HEK293 (cell line): ENCODE measurements at regions not wholly inside any gene's neighbourhood (a gene's known extent, or its start where the extent isn't known, plus 50 kb on each side); places are given as distances from the start of the nearest gene placed in this dataset.
"Not testable (repeated sequence)": the region's sequence is repeated elsewhere in the genome, so short reads cannot be mapped to it uniquely, and the experiment has no call there.

Experiments used
- CTCF ChIA-PET: fragments of 350-600 bp; formaldehyde crosslinking; extraction: SDS; loops from one replicate; lab custom pipeline; 2021; ENCODE audit warnings: antibody characterized with exemption; lab: Yijun Ruan, JAX
- POLR2A ChIA-PET: fragments of 300-600 bp; formaldehyde crosslinking; extraction: SDS; loops from one replicate; lab custom pipeline; 2020; ENCODE audit warnings: antibody characterized with exemption, inconsistent platforms; lab: Yijun Ruan, JAX
- H3K27ac ChIP-seq: fragments of 200-500 bp; sonication (Bioruptor generic); 2 replicates; pipeline ENCODE4 v1.5.1; 2014; ENCODE audit warnings: low read depth, low read length, control low read depth, inconsistent platforms; ENCODE audit errors: extremely low read depth
- H3K36me3 ChIP-seq, 2 experiments: fragments of 200-500 bp in 1 of 2; sonication (Bioruptor generic) in 1 of 2; 1 replicate in 1 of 2; 2 replicates in 1 of 2; pipeline ENCODE4 v1.5.1; 2014 to 2017; ENCODE audit warnings: inconsistent platforms in 2 of 2, low read length in 2 of 2; ENCODE audit not compliant: control insufficient read depth in 2 of 2, insufficient read depth in 1 of 2
- H3K4me1 ChIP-seq: fragments of 200-500 bp; sonication (Bioruptor generic); 2 replicates; pipeline ENCODE4 v1.5.1; 2014; ENCODE audit warnings: mild to moderate bottlenecking, low read length, inconsistent platforms; ENCODE audit not compliant: control insufficient read depth, insufficient read depth
- H3K4me3 ChIP-seq: 2 replicates; pipeline ENCODE4 v1.5.1; 2011; ENCODE audit warnings: low read depth, mild to moderate bottlenecking, control low read depth, low read length, moderate library complexity
- H3K9me3 ChIP-seq: fragments of 200-500 bp; sonication (Bioruptor generic); 2 replicates; pipeline ENCODE4 v1.5.1; 2014; ENCODE audit warnings: low read depth, low read length, inconsistent platforms; ENCODE audit not compliant: control insufficient read depth, insufficient read depth
- MYNN ChIP-seq: fragments of 450-650 bp; formaldehyde crosslinking; IDR thresholded peaks from 2 replicates; pipeline ENCODE4 v1.5.1; 2016; ENCODE audit warnings: missing biosample characterization, missing genetic modification characterization, borderline replicate concordance
- MZF1 ChIP-seq: fragments of 450-650 bp; formaldehyde crosslinking; IDR thresholded peaks from 2 replicates; pipeline ENCODE4 v1.5.1; 2017; ENCODE audit warnings: missing biosample characterization, missing genetic modification characterization, borderline replicate concordance
- PRDM1 ChIP-seq: fragments of 450-650 bp; formaldehyde crosslinking; IDR thresholded peaks from 2 replicates; pipeline ENCODE4; 2016; ENCODE audit warnings: missing biosample characterization, missing genetic modification characterization
- SP2 ChIP-seq: fragments of 450-650 bp; formaldehyde crosslinking; IDR thresholded peaks from 2 replicates; pipeline ENCODE4 v1.5.1; 2016; ENCODE audit warnings: missing biosample characterization, missing genetic modification characterization
- ZFP3 ChIP-seq: fragments of 450-650 bp; formaldehyde crosslinking; IDR thresholded peaks from 2 replicates; pipeline ENCODE4 v1.5.1; 2016; ENCODE audit warnings: low read depth, missing biosample characterization, missing genetic modification characterization
- ZFP37 ChIP-seq: fragments of 450-650 bp; formaldehyde crosslinking; IDR thresholded peaks from 2 replicates; pipeline ENCODE4 v1.5.1; 2016; ENCODE audit warnings: missing biosample characterization, missing genetic modification characterization
- ZNF114 ChIP-seq: fragments of 450-650 bp; formaldehyde crosslinking; IDR thresholded peaks from 2 replicates; pipeline ENCODE4 v1.5.0; 2017; ENCODE audit warnings: missing biosample characterization, missing genetic modification characterization
- ZNF184 ChIP-seq: fragments of 450-650 bp; IDR thresholded peaks from 2 replicates; pipeline ENCODE4 v1.5.1; 2018; ENCODE audit warnings: missing biosample characterization, mild to moderate bottlenecking, missing genetic modification characterization
- ZNF211 ChIP-seq: fragments of 450-650 bp; formaldehyde crosslinking; IDR thresholded peaks from 2 replicates; pipeline ENCODE4 v1.5.1; 2016; ENCODE audit warnings: low read depth, missing biosample characterization, missing genetic modification characterization
- ZNF274 ChIP-seq, 2 experiments: fragments of 200-500 bp in 1 of 2; fragments of 450-650 bp in 1 of 2; sonication (Bioruptor generic) in 1 of 2; formaldehyde crosslinking in 1 of 2; IDR thresholded peaks; 2 replicates each; pipeline versions ENCODE4 v1.5.1 to v1.6.1; 2014 to 2016; ENCODE audit warnings: borderline replicate concordance in 1 of 2, inconsistent platforms in 1 of 2, low read length in 1 of 2, missing biosample characterization in 1 of 2, missing genetic modification characterization in 1 of 2
- ZNF548 ChIP-seq: fragments of 450-650 bp; formaldehyde crosslinking; IDR thresholded peaks from 2 replicates; pipeline ENCODE4 v1.5.1; 2016; ENCODE audit warnings: missing biosample characterization, missing genetic modification characterization
- ZNF654 ChIP-seq: fragments of 450-650 bp; formaldehyde crosslinking; IDR thresholded peaks from 2 replicates; pipeline ENCODE4 v1.5.1; 2016; ENCODE audit warnings: low read depth, missing biosample characterization, missing genetic modification characterization
- ZSCAN23 ChIP-seq: fragments of 450-650 bp; formaldehyde crosslinking; IDR thresholded peaks from 2 replicates; pipeline ENCODE4 v1.5.1; 2016; ENCODE audit warnings: missing biosample characterization, missing genetic modification characterization
- TF ChIP-seq, protein P1 (sequence below): fragments of 450-650 bp; formaldehyde crosslinking; IDR thresholded peaks from 2 replicates; pipeline ENCODE4 v1.5.1; 2017; ENCODE audit warnings: missing biosample characterization, missing genetic modification characterization
- TF ChIP-seq, protein P2 (sequence below): fragments of 450-650 bp; formaldehyde crosslinking; IDR thresholded peaks from 2 replicates; pipeline ENCODE4 v1.5.1; 2016; ENCODE audit warnings: missing biosample characterization, missing genetic modification characterization
- TF ChIP-seq, protein P3 (sequence below): fragments of 450-650 bp; formaldehyde crosslinking; IDR thresholded peaks from 2 replicates; pipeline ENCODE4 v1.5.1; 2016; ENCODE audit warnings: missing biosample characterization, missing genetic modification characterization
- TF ChIP-seq, protein P4 (sequence below): fragments of 450-650 bp; formaldehyde crosslinking; IDR thresholded peaks from 2 replicates; pipeline ENCODE4 v1.5.1; 2016; ENCODE audit warnings: missing biosample characterization, missing genetic modification characterization
- TF ChIP-seq, protein P5 (sequence below): fragments of 450-650 bp; IDR thresholded peaks from 2 replicates; pipeline ENCODE4 v1.5.1; 2018; ENCODE audit warnings: missing biosample characterization, mild to moderate bottlenecking, missing genetic modification characterization
- TF ChIP-seq, protein P6 (sequence below): fragments of 450-650 bp; formaldehyde crosslinking; IDR thresholded peaks from 2 replicates; pipeline ENCODE4; 2016; ENCODE audit warnings: missing biosample characterization, missing genetic modification characterization

DNA sequence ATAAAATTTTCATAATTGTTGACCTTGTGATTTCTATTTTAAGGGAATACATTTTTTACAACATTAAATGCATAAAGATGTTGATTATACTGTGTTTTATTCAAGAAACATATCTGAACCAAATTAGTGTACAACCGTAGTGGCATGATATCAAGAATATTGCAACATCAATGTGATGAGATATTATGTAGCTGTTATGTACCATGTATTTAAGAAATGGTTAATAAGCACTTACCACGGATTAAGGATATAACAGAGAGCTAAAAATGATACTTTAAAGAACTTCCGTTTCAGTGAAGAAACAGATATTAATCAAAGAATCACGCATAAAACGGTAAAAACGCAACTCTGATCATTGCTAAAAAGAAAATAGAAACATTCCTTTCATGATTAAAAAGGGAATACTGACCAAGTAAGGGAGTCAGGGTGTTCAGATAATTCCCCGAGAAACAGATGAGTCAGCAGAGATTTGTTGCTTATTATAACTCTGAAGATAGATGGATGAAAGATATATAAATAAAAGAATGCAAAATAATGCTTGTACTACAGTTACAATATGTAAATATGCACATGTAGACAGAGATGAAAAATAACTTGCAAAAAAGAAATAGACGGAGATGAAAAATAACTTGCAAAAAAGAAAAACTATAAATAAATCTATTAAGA lies 281.9 kb upstream of the MAF start (continued):
- TF ChIP-seq, protein P1, sequence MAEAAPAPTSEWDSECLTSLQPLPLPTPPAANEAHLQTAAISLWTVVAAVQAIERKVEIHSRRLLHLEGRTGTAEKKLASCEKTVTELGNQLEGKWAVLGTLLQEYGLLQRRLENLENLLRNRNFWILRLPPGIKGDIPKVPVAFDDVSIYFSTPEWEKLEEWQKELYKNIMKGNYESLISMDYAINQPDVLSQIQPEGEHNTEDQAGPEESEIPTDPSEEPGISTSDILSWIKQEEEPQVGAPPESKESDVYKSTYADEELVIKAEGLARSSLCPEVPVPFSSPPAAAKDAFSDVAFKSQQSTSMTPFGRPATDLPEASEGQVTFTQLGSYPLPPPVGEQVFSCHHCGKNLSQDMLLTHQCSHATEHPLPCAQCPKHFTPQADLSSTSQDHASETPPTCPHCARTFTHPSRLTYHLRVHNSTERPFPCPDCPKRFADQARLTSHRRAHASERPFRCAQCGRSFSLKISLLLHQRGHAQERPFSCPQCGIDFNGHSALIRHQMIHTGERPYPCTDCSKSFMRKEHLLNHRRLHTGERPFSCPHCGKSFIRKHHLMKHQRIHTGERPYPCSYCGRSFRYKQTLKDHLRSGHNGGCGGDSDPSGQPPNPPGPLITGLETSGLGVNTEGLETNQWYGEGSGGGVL (tag by site-specific recombination) = no peak
- TF ChIP-seq ZNF184 (tag by site-specific recombination) (no peak), PRDM1 (tag by site-specific recombination) (no peak), ZNF114 (tag by site-specific recombination) (no peak), ZNF654 (tag by site-specific recombination) (no peak), MZF1 (tag by site-specific recombination) (no peak)
- TF ChIP-seq, protein P2, sequence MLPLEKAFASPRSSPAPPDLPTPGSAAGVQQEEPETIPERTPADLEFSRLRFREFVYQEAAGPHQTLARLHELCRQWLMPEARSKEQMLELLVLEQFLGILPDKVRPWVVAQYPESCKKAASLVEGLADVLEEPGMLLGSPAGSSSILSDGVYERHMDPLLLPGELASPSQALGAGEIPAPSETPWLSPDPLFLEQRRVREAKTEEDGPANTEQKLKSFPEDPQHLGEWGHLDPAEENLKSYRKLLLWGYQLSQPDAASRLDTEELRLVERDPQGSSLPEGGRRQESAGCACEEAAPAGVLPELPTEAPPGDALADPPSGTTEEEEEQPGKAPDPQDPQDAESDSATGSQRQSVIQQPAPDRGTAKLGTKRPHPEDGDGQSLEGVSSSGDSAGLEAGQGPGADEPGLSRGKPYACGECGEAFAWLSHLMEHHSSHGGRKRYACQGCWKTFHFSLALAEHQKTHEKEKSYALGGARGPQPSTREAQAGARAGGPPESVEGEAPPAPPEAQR = no peak

DNA sequence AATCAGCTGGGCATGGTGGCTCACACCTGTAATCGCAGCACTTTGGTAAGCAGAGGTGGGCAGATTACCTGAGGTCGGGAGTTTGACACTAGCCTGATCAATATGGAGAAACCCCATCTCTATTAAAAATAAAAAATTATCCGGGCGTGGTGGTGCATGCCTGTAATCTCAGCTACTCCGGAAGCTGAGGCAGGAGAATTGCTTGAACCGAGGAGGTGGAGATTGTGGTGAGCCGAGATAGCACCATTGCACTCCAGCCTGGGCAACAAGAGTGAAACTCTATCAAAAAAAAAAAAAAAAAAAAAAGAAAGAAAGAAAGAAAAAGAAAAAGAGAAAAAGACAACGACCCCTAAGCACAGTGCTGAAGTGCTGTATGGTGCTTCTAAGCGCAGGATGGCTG lies 280.6 kb upstream of the MAF start:
- CTCF ChIA-PET = interaction anchor here (0.6 kb wide), 1 partner anchor 279 kb away, joined by 5 read pairs; no protein-coding TSS in a partner anchor
- H3K36me3 ChIP-seq, H3K4me1 ChIP-seq, H3K4me3 ChIP-seq, H3K27ac ChIP-seq, POLR2A ChIA-PET, H3K9me3 ChIP-seq: not testable (repeated sequence)

DNA sequence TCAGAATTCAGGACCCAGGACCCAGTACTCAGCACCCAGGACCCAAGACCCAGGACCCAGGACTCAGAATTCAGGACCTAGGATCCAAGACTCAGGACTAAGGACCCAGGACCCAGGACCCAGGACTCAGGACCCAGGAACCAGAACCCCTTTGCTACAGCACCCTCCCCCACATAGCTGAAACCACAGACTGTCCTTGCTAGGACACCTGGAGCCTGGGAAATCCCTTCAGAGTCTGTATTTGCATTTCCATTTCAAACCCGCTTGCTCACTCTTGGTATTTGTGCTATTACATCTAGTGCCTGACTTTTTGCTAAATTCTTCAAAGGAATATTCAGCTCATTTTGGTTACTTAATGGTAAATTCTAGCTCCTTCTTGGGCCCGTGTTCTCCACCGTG lies 275.8 kb upstream of the MAF start:
- no peaks in the 10 kb centered on the region for H3K36me3 ChIP-seq
- H3K4me3 ChIP-seq = no peak overlapping the region
- H3K9me3 ChIP-seq = no peaks in the 10 kb centered on the region
- H3K27ac ChIP-seq = no peak overlapping the region
- H3K4me1 ChIP-seq = no peaks in the 10 kb centered on the region
- TF ChIP-seq, protein P3, sequence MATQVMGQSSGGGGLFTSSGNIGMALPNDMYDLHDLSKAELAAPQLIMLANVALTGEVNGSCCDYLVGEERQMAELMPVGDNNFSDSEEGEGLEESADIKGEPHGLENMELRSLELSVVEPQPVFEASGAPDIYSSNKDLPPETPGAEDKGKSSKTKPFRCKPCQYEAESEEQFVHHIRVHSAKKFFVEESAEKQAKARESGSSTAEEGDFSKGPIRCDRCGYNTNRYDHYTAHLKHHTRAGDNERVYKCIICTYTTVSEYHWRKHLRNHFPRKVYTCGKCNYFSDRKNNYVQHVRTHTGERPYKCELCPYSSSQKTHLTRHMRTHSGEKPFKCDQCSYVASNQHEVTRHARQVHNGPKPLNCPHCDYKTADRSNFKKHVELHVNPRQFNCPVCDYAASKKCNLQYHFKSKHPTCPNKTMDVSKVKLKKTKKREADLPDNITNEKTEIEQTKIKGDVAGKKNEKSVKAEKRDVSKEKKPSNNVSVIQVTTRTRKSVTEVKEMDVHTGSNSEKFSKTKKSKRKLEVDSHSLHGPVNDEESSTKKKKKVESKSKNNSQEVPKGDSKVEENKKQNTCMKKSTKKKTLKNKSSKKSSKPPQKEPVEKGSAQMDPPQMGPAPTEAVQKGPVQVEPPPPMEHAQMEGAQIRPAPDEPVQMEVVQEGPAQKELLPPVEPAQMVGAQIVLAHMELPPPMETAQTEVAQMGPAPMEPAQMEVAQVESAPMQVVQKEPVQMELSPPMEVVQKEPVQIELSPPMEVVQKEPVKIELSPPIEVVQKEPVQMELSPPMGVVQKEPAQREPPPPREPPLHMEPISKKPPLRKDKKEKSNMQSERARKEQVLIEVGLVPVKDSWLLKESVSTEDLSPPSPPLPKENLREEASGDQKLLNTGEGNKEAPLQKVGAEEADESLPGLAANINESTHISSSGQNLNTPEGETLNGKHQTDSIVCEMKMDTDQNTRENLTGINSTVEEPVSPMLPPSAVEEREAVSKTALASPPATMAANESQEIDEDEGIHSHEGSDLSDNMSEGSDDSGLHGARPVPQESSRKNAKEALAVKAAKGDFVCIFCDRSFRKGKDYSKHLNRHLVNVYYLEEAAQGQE = no peak
- TF ChIP-seq ZNF274 (IDR thresholded peaks at IDR 0.05; ENCODE audit: low read length) (no peak), ZNF274 (tag by site-specific recombination; IDR thresholded peaks at IDR 0.05; ENCODE audit: borderline replicate concordance) (no peak), ZSCAN23 (tag by site-specific recombination) (no peak), MYNN (tag by site-specific recombination) (no peak), ZFP3 (tag by site-specific recombination) (no peak), ZNF211 (tag by site-specific recombination) (no peak), ZNF548 (tag by site-specific recombination) (no peak), ZFP37 (no peak), SP2 (no peak)
- TF ChIP-seq, protein P4, sequence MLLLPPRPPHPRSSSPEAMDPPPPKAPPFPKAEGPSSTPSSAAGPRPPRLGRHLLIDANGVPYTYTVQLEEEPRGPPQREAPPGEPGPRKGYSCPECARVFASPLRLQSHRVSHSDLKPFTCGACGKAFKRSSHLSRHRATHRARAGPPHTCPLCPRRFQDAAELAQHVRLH (tag by site-specific recombination) = no peak
- TF ChIP-seq, protein P5, sequence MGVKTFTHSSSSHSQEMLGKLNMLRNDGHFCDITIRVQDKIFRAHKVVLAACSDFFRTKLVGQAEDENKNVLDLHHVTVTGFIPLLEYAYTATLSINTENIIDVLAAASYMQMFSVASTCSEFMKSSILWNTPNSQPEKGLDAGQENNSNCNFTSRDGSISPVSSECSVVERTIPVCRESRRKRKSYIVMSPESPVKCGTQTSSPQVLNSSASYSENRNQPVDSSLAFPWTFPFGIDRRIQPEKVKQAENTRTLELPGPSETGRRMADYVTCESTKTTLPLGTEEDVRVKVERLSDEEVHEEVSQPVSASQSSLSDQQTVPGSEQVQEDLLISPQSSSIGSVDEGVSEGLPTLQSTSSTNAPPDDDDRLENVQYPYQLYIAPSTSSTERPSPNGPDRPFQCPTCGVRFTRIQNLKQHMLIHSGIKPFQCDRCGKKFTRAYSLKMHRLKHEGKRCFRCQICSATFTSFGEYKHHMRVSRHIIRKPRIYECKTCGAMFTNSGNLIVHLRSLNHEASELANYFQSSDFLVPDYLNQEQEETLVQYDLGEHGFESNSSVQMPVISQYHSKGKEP (tag by site-specific recombination) = no peak
- TF ChIP-seq, protein P6, sequence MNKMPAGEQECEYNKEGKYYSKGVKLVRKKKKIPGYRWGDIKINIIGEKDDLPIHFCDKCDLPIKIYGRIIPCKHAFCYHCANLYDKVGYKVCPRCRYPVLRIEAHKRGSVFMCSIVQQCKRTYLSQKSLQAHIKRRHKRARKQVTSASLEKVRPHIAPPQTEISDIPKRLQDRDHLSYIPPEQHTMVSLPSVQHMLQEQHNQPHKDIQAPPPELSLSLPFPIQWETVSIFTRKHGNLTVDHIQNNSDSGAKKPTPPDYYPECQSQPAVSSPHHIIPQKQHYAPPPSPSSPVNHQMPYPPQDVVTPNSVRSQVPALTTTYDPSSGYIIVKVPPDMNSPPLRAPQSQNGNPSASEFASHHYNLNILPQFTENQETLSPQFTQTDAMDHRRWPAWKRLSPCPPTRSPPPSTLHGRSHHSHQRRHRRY = no peak
- CTCF ChIA-PET = interaction anchor here (0.7 kb wide), 1 partner anchor 220 kb away, joined by 4 read pairs; no protein-coding TSS in a partner anchor
- POLR2A ChIA-PET = no interaction called here
